ENCODE measurements at regions not wholly inside any gene's neighbourhood (a gene's known extent, or its start where the extent isn't known, plus 50 kb on each side); places are given as distances from the start of the nearest gene placed in this dataset.

DNA sequence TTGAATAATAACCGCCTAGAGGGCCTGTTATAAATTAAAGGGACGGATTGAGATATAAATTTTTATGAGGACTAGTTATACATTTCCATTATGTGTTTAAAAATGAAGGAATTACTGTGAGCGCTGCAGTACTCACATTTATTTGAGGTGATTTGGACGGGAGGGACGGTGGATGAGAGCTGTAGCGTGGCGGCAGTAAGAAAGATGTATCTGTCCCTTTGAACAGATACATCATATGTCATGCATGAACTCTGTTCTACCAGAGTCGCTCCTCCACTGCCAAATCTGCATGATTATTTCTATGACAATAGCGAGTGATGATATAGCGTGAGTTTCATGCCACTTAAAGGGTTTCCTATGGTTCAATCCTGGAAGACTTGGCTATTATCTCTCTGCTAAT, 538.8 kb downstream of the MCTP2 start:
- no peak for DNase-seq

DNA sequence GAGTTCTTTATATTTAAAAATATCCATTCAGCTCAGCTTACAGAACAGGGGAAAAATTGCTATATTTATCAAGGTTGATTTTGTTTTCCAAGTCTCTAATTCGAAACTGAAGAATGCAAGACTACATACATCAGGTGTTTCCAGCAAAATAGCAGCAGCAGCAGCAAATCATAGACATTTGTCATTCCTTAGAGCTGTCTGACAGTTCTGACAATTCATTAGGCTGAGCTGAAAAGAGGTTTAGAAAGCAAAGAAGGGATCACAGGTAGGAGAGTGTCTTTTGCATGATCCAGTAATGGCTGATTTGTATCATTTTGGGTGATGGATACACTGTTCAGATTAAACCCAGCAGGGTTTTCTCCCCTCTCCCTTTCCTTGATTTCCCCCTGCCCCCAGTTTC, 545.7 kb downstream of the MCTP2 start:
- no peak for DNase-seq

- DNase-seq, result no peak
Measured at GRCh38 chr15:94778840-94779239, 547.5 kb downstream of the MCTP2 start.

GRCh38 chr15:94780166-94780565, 548.8 kb downstream of the MCTP2 start:
- no peak for DNase-seq

GRCh38 chr15:94785091-94785490, 553.7 kb downstream of the MCTP2 start:
- DNase-seq, result no peak

GRCh38 chr15:94791008-94791407, 559.6 kb downstream of the MCTP2 start:
- DNase-seq, result no peak

DNA sequence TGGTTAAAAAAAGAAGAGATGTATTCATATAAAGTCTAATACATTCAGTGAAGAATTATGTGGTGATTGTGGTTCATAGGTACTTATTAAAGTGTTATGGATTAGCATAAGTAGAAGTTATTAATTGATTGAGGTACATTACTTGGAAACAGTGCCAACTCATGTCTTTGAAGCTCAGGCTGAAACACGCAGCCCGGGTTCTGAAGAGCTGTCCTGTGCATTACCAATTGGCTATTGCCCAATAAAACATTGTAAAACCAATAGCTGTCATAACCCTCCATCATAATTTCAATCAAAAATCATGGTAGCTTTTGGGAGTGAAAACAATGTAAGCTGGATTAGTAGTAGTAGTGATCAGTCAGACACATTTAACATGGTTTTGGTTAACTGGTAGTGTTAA, 560.1 kb downstream of the MCTP2 start:
- DNase-seq, result no peak

GRCh38 chr15:94792196-94792595, 560.8 kb downstream of the MCTP2 start:
- no peak for DNase-seq

GRCh38 chr15:94793207-94793606, 561.8 kb downstream of the MCTP2 start:
- no peak for DNase-seq

- DNase-seq, result no peak
Measured at GRCh38 chr15:94793641-94794040, 562.3 kb downstream of the MCTP2 start.

- DNase-seq, result no peak
Measured at GRCh38 chr15:94804613-94805012, 573.3 kb downstream of the MCTP2 start.

DNA sequence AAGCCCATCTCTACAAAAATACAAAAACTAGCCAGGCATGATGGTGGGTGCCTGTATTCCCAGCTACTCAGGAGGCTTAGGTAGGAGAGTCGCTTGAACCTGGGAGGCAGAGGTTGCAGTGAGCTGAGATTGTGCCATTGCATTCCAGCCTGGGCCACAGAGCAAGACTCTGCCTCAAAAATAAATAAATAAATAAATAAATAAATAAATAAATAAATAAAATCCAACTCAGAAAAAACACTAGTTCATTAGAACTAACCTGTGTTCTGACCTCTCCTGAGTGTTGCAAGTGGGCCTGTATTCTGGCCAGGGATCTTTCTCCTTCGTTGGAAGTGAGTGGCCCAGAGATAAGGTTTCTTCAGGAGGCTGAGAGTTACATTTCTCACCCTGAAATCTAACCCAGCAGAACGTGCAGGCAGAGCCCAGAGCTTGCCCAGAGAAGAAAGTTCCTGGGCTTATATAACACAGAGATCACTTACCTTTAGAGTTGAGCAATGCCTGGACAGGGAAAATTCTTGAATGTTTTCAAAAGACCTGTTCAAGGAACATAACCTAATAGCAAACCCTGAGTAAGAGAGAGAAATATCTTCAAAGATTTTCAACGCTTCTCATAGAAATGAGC, 583.9 kb downstream of the MCTP2 start:
- no peak for DNase-seq

DNA sequence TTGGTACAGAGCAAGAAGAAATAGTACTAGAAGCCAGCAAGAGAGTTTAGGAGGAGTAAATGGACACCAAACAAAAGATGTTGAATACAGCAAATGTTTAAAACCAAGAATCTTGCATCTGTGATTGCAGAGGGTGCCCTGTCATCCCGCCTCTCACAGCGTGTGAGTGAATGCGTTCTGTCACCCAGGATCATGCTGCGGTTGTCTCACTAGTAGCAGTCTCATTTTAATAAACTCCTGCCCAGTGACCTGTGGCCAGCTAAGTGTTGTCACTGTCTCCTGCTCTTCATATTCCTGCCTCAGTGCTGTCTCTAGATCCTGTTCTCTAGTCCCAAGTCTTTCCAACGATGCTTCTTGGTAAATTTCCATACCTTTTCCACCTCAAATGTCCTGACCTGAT, 584.6 kb downstream of the MCTP2 start:
- no peak for DNase-seq

GRCh38 chr15:94829887-94830884, 598.8 kb downstream of the MCTP2 start:
- no peak for DNase-seq

DNA sequence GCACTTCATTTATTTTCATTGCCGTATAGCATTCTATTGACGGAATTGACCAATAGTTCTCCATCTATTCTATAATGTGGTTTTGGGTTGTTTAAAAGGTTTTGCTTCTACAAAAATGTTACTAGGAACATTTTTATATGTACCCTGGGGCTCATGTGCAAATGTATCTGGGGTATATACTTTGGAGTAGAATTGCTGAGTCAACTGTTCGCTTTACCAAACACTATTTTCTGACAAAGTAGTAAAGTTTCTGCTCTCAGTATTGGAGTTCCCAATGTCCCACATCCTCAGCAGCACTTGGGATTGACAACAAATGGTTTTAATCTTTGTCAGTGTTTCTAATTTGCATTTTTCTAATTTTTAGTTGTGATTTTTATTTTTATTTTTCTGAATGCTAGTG, 602.6 kb downstream of the MCTP2 start:
- DNase-seq, result no peak

GRCh38 chr15:94834494-94834893, 603.1 kb downstream of the MCTP2 start:
- DNase-seq, result no peak

GRCh38 chr15:94838281-94838680, 606.9 kb downstream of the MCTP2 start:
- DNase-seq, result no peak

- no peak for DNase-seq
Measured at GRCh38 chr15:94840794-94841783, 609.7 kb downstream of the MCTP2 start.

DNA sequence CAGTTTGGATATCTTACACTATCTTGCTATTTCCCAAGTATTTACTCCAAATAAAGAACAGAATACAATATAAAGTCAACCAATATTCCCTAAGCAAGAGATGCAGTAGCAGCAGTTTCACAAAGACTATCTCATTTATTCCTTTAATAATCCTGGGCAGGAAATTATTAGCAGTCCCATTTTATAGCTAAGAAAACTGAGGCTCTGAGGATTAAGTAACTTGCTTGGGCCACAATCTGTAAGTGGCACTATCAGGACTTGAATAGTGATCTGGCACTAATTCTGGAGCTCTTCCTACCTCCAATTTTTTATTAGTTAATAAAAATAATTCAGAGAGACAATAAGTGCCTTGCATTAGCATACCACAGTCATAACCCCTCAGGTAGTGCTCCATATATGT, 611.7 kb downstream of the MCTP2 start:
- DNase-seq, result no peak

DNA sequence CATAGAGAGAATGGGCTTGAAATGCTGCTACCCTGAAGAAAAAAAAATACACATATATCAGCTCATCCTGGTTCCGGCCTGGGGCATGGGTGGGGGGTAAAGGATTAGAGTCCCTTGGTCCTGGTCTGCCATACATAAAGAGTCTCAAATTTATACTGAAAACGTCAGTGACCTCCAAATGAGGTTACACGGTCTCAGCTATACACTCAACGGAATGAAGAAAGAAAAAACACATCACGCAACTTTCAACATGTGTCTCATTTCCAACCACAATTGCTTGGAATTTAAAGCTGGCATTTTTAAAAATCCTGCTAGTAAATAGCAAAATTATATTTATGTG, 612.8 kb downstream of the MCTP2 start:
- no peak for DNase-seq

DNA sequence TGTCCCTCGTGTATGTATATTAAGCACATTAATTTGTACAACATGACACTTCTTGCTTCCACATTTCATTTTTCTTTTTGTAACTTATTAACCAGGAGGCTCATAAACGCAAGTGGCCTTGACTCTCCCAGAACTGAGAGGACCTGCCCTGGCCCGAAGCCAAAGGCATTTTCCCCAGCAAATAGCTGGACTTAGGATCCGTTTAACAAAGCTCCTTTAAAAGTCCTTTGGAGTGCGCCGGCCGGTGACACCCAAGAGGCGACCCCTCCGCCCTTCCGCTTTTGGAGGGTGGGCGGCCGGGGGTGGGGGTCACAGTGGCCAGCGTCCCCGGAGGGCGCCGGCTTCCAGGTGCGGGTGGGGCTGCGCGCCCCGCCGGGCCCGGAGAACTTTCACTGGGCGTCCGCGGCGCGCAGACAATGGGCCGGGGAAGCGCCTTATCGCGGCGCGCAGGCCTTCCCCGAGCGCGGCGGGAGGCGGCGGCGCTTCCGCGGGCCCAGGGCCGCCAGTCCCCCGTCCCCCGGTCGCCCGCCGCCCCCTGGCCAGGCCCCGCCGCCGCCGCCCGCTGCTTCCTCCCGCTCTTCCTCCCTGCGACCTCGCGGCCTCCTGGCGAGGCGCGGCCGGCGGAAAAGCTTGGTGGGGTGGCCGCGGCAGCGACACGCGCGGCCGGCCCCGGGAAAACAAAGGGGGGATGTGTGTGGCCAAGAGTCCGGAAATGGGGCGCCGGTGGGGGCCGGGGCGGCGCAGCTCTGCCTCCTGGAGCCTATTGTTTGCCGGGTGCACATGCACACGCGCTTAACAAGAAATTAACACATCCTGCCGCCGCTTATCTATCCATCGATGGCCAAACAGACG, 613.4 kb downstream of the MCTP2 start:
- DNase-seq, result no peak

- no peak for DNase-seq
Measured at GRCh38 chr15:94845390-94845716, 614.0 kb downstream of the MCTP2 start.
